COLO829 (cell line): ENCODE measurements at regions not wholly inside any gene's neighbourhood (a gene's known extent, or its start where the extent isn't known, plus 50 kb on each side); places are given as distances from the start of the nearest gene placed in this dataset.
"Not testable (repeated sequence)": the region's sequence is repeated elsewhere in the genome, so short reads cannot be mapped to it uniquely, and the experiment has no call there.

ENCODE experiments used
- DNase-seq: peaks from one replicate; pipeline ENCODE4 v3.0.0; 2012; ENCODE audit warnings: low spot score

- DNase-seq, result peak; percentile 87
Observed at GRCh38 chr12:25337916-25338315, 87.2 kb upstream of the KRAS start.

- DNase-seq, result no peak
Observed at GRCh38 chr12:25332143-25332542, 81.4 kb upstream of the KRAS start.

GRCh38 chr12:25328072-25328712 lies 77.5 kb upstream of the KRAS start:
- no peak for DNase-seq

- DNase-seq, result no peak
Observed at GRCh38 chr12:25327321-25327720, 76.6 kb upstream of the KRAS start.

- no peak for DNase-seq
Observed at GRCh38 chr12:25326326-25326725, 75.6 kb upstream of the KRAS start.

GRCh38 chr12:25324861-25325260 lies 74.1 kb upstream of the KRAS start:
- no peak for DNase-seq

GRCh38 chr12:25323581-25323982 lies 72.9 kb upstream of the KRAS start:
- no peak for DNase-seq

GRCh38 chr12:25322918-25323531 lies 72.3 kb upstream of the KRAS start:
- DNase-seq, result no peak

GRCh38 chr12:25322351-25322750 lies 71.6 kb upstream of the KRAS start:
- no peak for DNase-seq

GRCh38 chr12:25321772-25322171 lies 71.0 kb upstream of the KRAS start:
- DNase-seq, result no peak

- no peak for DNase-seq
Observed at GRCh38 chr12:25320123-25321006, 69.6 kb upstream of the KRAS start.

- no peak for DNase-seq
Observed at GRCh38 chr12:25319233-25319984, 68.7 kb upstream of the KRAS start.

- peak; percentile 24 for DNase-seq
Observed at GRCh38 chr12:25317553-25317952, 66.8 kb upstream of the KRAS start.

GRCh38 chr12:25315388-25315787 lies 64.7 kb upstream of the KRAS start:
- DNase-seq, result no peak

- DNase-seq, result peak; percentile 25
Observed at GRCh38 chr12:25313266-25313990, 62.7 kb upstream of the KRAS start.

- DNase-seq, result no peak
Observed at GRCh38 chr12:25311506-25311905, 60.8 kb upstream of the KRAS start.

- DNase-seq, result not testable (repeated sequence)
Observed at GRCh38 chr12:25310071-25310470, 59.3 kb upstream of the KRAS start.

GRCh38 chr12:25308756-25309155 lies 58.0 kb upstream of the KRAS start:
- no peak for DNase-seq

GRCh38 chr12:25307818-25308217 lies 57.1 kb upstream of the KRAS start:
- no peak for DNase-seq

GRCh38 chr12:25301798-25302197 lies 51.1 kb upstream of the KRAS start:
- no peak for DNase-seq
